SK-N-SH (cell line): ENCODE measurements at regions not wholly inside any gene's neighbourhood (a gene's known extent, or its start where the extent isn't known, plus 50 kb on each side); places are given as distances from the start of the nearest gene placed in this dataset.

ENCODE experiments used
- CTCF ChIA-PET: fragments of 300-600, 350-600 bp; formaldehyde crosslinking; extraction: SDS; loops from one replicate; lab custom pipeline; 2021; lab: Yijun Ruan, JAX
- POLR2A ChIA-PET: fragments of 350-600 bp; sonication (Branson Sonifier 250); formaldehyde crosslinking; extraction: SDS; loops from one replicate; lab custom pipeline; 2020; ENCODE audit warnings: antibody characterized with exemption, inconsistent platforms; lab: Yijun Ruan, JAX
- DNase-seq: peaks from one replicate; pipeline ENCODE4 v3.0.0; 2012
- H2AFZ ChIP-seq: fragments of 200-600 bp; sonication (generic); 2 replicates; pipeline ENCODE4 v1.8.1; 2016; ENCODE audit warnings: antibody characterized with exemption, mild to moderate bottlenecking, low read depth
- H3F3A ChIP-seq: fragments of 200-600 bp; sonication (generic); replicated peaks from 2 replicates; pipeline ENCODE3; 2016; ENCODE audit warnings: antibody characterized with exemption, mild to moderate bottlenecking; ENCODE audit not compliant: insufficient read depth
- H3K27ac ChIP-seq, 2 experiments: fragments of 200-500 bp in 1 of 2; fragments of 200-600 bp in 1 of 2; sonication (Bioruptor generic) in 1 of 2; sonication (generic), shearing (Covaris generic) in 1 of 2; 2 replicates each; pipeline versions ENCODE4 v1.5.1 to v1.6.1; 2014 to 2016; ENCODE audit warnings: low read depth in 2 of 2, inconsistent platforms in 1 of 2, low read length in 1 of 2, mild to moderate bottlenecking in 1 of 2, mixed read lengths in 1 of 2
- H3K27me3 ChIP-seq: fragments of 200-600 bp; sonication (generic), shearing (Covaris generic); 2 replicates; pipeline ENCODE4 v1.6.1; 2016; ENCODE audit warnings: mixed run types; ENCODE audit not compliant: insufficient read depth
- H3K36me3 ChIP-seq, 2 experiments: fragments of 200-500 bp in 1 of 2; fragments of 200-600 bp in 1 of 2; sonication (Bioruptor generic) in 1 of 2; sonication (generic) in 1 of 2; replicated peaks in 1 of 2; 2 replicates each; pipeline versions ENCODE3 to v1.5.1; 2014 to 2016; ENCODE audit warnings: low read length in 1 of 2, mild to moderate bottlenecking in 1 of 2; ENCODE audit not compliant: insufficient read depth in 2 of 2, control insufficient read depth in 1 of 2
- H3K4me1 ChIP-seq, 2 experiments: fragments of 200-500 bp in 1 of 2; fragments of 200-600 bp in 1 of 2; sonication (Bioruptor generic) in 1 of 2; sonication (generic), shearing (Covaris generic) in 1 of 2; 2 replicates each; pipeline versions ENCODE4 v1.5.1 to v1.6.1; 2014 to 2016; ENCODE audit warnings: low read depth in 1 of 2, low read length in 1 of 2, mixed run types in 1 of 2; ENCODE audit not compliant: insufficient read depth in 2 of 2, control insufficient read depth in 1 of 2
- H3K4me2 ChIP-seq: fragments of 200-600 bp; sonication (generic), shearing (Covaris generic); 2 replicates; pipeline ENCODE4 v1.6.1; 2017; ENCODE audit warnings: mixed run types
- H3K4me3 ChIP-seq, 2 experiments: fragments of 200-500 bp in 1 of 2; fragments of 200-600 bp in 1 of 2; sonication (Bioruptor generic) in 1 of 2; sonication (generic), shearing (Covaris generic) in 1 of 2; 2 replicates each; pipeline versions ENCODE4 v1.5.1 to v1.8.1; 2014 to 2016; ENCODE audit warnings: low read depth in 2 of 2, inconsistent platforms in 1 of 2, low read length in 1 of 2, mild to moderate bottlenecking in 1 of 2, mixed read lengths in 1 of 2, moderate library complexity in 1 of 2
- H3K79me2 ChIP-seq: fragments of 200-600 bp; sonication (generic); 2 replicates; pipeline ENCODE4 v1.8.1; 2017; ENCODE audit warnings: mild to moderate bottlenecking; ENCODE audit not compliant: insufficient read depth
- H3K9ac ChIP-seq: fragments of 200-600 bp; sonication (generic); 2 replicates; pipeline ENCODE4 v1.6.1; 2017; ENCODE audit warnings: mixed run types
- H3K9me2 ChIP-seq: fragments of 200-600 bp; sonication (generic); 2 replicates; pipeline ENCODE4 v1.6.1; 2017; ENCODE audit warnings: mixed run types
- H3K9me3 ChIP-seq: fragments of 200-600 bp; sonication (generic); 2 replicates; pipeline ENCODE4 v1.6.1; 2017; ENCODE audit warnings: mixed run types, mild to moderate bottlenecking, moderate library complexity
- H4K20me1 ChIP-seq: fragments of 200-600 bp; sonication (generic); 2 replicates; pipeline ENCODE4 v1.6.1; 2017; ENCODE audit warnings: mild to moderate bottlenecking, mixed run types; ENCODE audit not compliant: insufficient read depth
- ELF1 ChIP-seq: IDR thresholded peaks from 2 replicates; pipeline ENCODE4 v1.4.0; 2012
- FOXJ3 ChIP-seq: sonication (generic); formaldehyde crosslinking; IDR thresholded peaks from 2 replicates; pipeline ENCODE4 v1.5.1; 2020; ENCODE audit warnings: mild to moderate bottlenecking, missing genetic modification reagents
- GABPA ChIP-seq: IDR thresholded peaks from 2 replicates; pipeline ENCODE4 v1.4.0; 2012; ENCODE audit warnings: low read depth, mild to moderate bottlenecking
- IRF3 ChIP-seq: fragments of 150-350 bp; IDR thresholded peaks from 2 replicates; pipeline ENCODE4 v1.6.1; 2016; ENCODE audit warnings: mild to moderate bottlenecking, low read depth, low read length
- JUND ChIP-seq: IDR thresholded peaks from 2 replicates; pipeline ENCODE4 v1.4.0; 2012
- MAX ChIP-seq: IDR thresholded peaks from 2 replicates; pipeline ENCODE4 v1.4.0; 2012; ENCODE audit warnings: low read depth
- MEF2A ChIP-seq: IDR thresholded peaks from 2 replicates; pipeline ENCODE4 v1.4.0; 2012; ENCODE audit warnings: low read depth, borderline replicate concordance
- MXI1 ChIP-seq: IDR thresholded peaks from 2 replicates; pipeline ENCODE4 v1.6.1; 2012; ENCODE audit warnings: mild to moderate bottlenecking, low read depth, low read length, improper control_type of control experiment
- POLR2AphosphoS5 ChIP-seq: IDR thresholded peaks from 2 replicates; pipeline ENCODE4 v1.6.1; 2012; ENCODE audit warnings: low read depth, low read length
- RXRA ChIP-seq: IDR thresholded peaks from 2 replicates; pipeline ENCODE4 v1.4.0; 2012; ENCODE audit warnings: low read depth, mild to moderate bottlenecking, borderline replicate concordance
- SIN3A ChIP-seq: IDR thresholded peaks from 2 replicates; pipeline ENCODE4 v1.6.1; 2012; ENCODE audit warnings: low read depth, mild to moderate bottlenecking, low read length, moderate library complexity, borderline replicate concordance
- TAF1 ChIP-seq: IDR thresholded peaks from 2 replicates; pipeline ENCODE4 v1.6.1; 2012; ENCODE audit warnings: low read depth, mild to moderate bottlenecking, low read length, moderate library complexity, borderline replicate concordance
- TCF12 ChIP-seq: IDR thresholded peaks from 2 replicates; pipeline ENCODE4 v1.4.0; 2012
- TEAD4 ChIP-seq: IDR thresholded peaks from 2 replicates; pipeline ENCODE4 v1.4.0; 2012; ENCODE audit warnings: mild to moderate bottlenecking, borderline replicate concordance; ENCODE audit not compliant: insufficient read depth
- USF1 ChIP-seq: IDR thresholded peaks from 2 replicates; pipeline ENCODE4 v1.4.0; 2012; ENCODE audit warnings: low read depth, borderline replicate concordance
- USF2 ChIP-seq: fragments of 150-350 bp; IDR thresholded peaks from 2 replicates; pipeline ENCODE4 v1.6.1; 2017; ENCODE audit warnings: antibody characterized with exemption, low read length, low read depth, borderline replicate concordance
- WGBS: methylation state at CpG from one replicate; pipeline ENCODE4 v1.1.6; 2017; ENCODE audit warnings: low lambda C conversion rate; 5-methylcytosine and 5-hydroxymethylcytosine counted together

- TF ChIP-seq MEF2A (no peak), RXRA (no peak), IRF3 (no peak), MXI1 (no peak)
Observed at GRCh38 chr7:110071192-110071591, 1019.7 kb upstream of the LRRN3 start (continued).

- no peaks in the 10 kb centered on the region for H3K27me3 ChIP-seq
- POLR2A ChIA-PET, result no interaction called here
- 4% methylated on average over 1 of the region's 1 CpG for WGBS
- CTCF ChIA-PET, result no interaction called here
- H3K4me3 ChIP-seq, result no peak overlapping the region
- H3K9ac ChIP-seq, result no peak overlapping the region
- DNase-seq, result no peak
- no peak overlapping the region for H3K4me2 ChIP-seq
- no peak for TF ChIP-seq FOXJ3 (CRISPR knock-in tag)
- TF ChIP-seq TCF12, result no peak
- TF ChIP-seq, all 33 proteins: peak for 0
- Histone ChIP-seq H3K36me3 (no peaks in the 10 kb centered on the region), H3K27ac (no peak overlapping the region), H3K9me3 (no peaks in the 10 kb centered on the region), H3K4me1 (no peaks in the 10 kb centered on the region; a peak in 1 of 4 replicates), H3K79me2 (no peaks in the 10 kb centered on the region), H3K9me2 (no peaks in the 10 kb centered on the region), H3F3A (no peaks in the 10 kb centered on the region), H2AFZ (no peak overlapping the region), H4K20me1 (no peaks in the 10 kb centered on the region)
Observed at GRCh38 chr7:110075450-110075849, 1015.5 kb upstream of the LRRN3 start.

GRCh38 chr7:110076194-110076593 lies 1014.7 kb upstream of the LRRN3 start:
- TF ChIP-seq SIN3A, result no peak
- no peak for TF ChIP-seq RXRA
- TF ChIP-seq JUND, result no peak
- TF ChIP-seq MAX, result no peak
- TF ChIP-seq TEAD4, result no peak
- TF ChIP-seq USF2, result no peak
- TF ChIP-seq FOXJ3 (CRISPR knock-in tag), result no peak
- TF ChIP-seq TAF1, result no peak
- no peak for TF ChIP-seq ELF1
- no peak for TF ChIP-seq POLR2AphosphoS5
- no peak for TF ChIP-seq USF1
- no peak for TF ChIP-seq GABPA
- no peaks in the 10 kb centered on the region for H3F3A ChIP-seq
- no peaks in the 10 kb centered on the region for H3K36me3 ChIP-seq
- no peak overlapping the region for H3K4me3 ChIP-seq
- H3K4me1 ChIP-seq, result no peaks in the 10 kb centered on the region
- no peak overlapping the region for H3K27ac ChIP-seq
- H3K9me2 ChIP-seq, result no peaks in the 10 kb centered on the region
- WGBS, result 32% methylated on average over 3 of the region's 3 CpGs
- no peak overlapping the region for H3K4me2 ChIP-seq
- H4K20me1 ChIP-seq, result no peaks in the 10 kb centered on the region
- H3K79me2 ChIP-seq, result no peaks in the 10 kb centered on the region
- H2AFZ ChIP-seq, result no peak overlapping the region
- ChIA-PET CTCF (no interaction called here), POLR2A (no interaction called here)
- H3K9me3 ChIP-seq, result no peaks in the 10 kb centered on the region
- H3K9ac ChIP-seq, result no peak overlapping the region
- no peaks in the 10 kb centered on the region for H3K27me3 ChIP-seq
- no peak for DNase-seq
